ENCODE measurements at regions not wholly inside any gene's neighbourhood (a gene's known extent, or its start where the extent isn't known, plus 50 kb on each side); places are given as distances from the start of the nearest gene placed in this dataset.
A peak's percentile ranks its signal among the peaks of the same experiment; 100 is the strongest.

DNA sequence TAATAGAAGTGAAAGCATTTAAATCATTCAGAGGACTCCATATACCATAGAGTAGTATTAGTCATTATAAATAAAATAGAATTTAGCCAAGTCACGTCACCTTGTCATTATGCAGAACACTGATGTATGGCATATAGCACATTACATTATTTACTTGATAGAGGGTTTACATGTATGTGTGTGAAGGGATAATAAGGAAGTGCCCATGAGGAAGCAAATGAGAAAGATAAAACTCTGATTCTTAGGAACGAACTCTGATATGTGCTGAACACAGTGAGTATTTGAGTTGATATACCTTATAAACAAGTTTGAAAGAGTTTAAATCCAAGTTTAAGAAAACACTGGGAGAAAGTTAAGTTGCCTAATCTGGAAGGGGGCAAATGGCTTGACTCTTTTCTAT, 160.5 kb upstream of the NDST3 start:
- ChIA-PET POLR2A (no interaction called here), CTCF (no interaction called here)
- no TSS peak for BruUV-seq (replicated peaks)
- Mint-ChIP-seq H3K27me3 (ENCODE audit: insufficient read depth, unreplicated experiment) (no peaks in the 10 kb centered on the region), H3K27ac (ENCODE audit: low read depth, unreplicated experiment) (no peak overlapping the region), H3K4me3 (ENCODE audit: unreplicated experiment) (no peak overlapping the region), H3K9me3 (ENCODE audit: unreplicated experiment) (no peaks in the 10 kb centered on the region), H3K4me1 (ENCODE audit: insufficient read depth, unreplicated experiment) (no peaks in the 10 kb centered on the region), H3K36me3 (ENCODE audit: insufficient read depth, unreplicated experiment) (no peaks in the 10 kb centered on the region)
- TF ChIP-seq, protein P1, sequence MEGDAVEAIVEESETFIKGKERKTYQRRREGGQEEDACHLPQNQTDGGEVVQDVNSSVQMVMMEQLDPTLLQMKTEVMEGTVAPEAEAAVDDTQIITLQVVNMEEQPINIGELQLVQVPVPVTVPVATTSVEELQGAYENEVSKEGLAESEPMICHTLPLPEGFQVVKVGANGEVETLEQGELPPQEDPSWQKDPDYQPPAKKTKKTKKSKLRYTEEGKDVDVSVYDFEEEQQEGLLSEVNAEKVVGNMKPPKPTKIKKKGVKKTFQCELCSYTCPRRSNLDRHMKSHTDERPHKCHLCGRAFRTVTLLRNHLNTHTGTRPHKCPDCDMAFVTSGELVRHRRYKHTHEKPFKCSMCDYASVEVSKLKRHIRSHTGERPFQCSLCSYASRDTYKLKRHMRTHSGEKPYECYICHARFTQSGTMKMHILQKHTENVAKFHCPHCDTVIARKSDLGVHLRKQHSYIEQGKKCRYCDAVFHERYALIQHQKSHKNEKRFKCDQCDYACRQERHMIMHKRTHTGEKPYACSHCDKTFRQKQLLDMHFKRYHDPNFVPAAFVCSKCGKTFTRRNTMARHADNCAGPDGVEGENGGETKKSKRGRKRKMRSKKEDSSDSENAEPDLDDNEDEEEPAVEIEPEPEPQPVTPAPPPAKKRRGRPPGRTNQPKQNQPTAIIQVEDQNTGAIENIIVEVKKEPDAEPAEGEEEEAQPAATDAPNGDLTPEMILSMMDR (IDR thresholded peaks at IDR 0.05; ENCODE audit: unreplicated experiment) = no peak
- intact Hi-C loops (cut with micrococcal nuclease) = no loop called here
- no peak for DNase-seq (ENCODE audit: unreplicated experiment)

DNA sequence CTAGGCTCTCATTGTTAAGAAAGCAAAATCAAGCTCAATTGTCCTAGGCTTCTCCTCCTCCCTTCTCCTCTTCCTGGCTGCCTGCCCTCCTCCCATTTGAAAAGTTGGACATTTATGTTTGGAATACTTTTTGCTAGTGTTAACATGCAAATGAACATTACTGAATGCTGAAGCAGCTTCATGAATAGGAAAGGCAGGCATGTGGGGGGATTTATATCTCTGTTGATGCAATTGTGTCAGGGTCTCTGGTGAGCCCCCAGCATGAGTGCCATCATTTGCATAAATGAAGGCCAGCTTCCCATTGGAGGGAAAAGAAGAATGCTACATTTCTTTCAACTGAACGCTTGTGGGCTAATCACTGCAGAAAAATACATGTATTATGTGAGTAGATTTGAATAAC, 160.1 kb upstream of the NDST3 start:
- intact Hi-C loops (cut with micrococcal nuclease) = no loop called here
- Mint-ChIP-seq H3K4me1 (ENCODE audit: insufficient read depth, unreplicated experiment) (no peaks in the 10 kb centered on the region), H3K27ac (ENCODE audit: low read depth, unreplicated experiment) (no peak overlapping the region), H3K4me3 (ENCODE audit: unreplicated experiment) (no peak overlapping the region), H3K9me3 (ENCODE audit: unreplicated experiment) (no peaks in the 10 kb centered on the region), H3K36me3 (ENCODE audit: insufficient read depth, unreplicated experiment) (no peaks in the 10 kb centered on the region), H3K27me3 (ENCODE audit: insufficient read depth, unreplicated experiment) (no peaks in the 10 kb centered on the region)
- no peak for DNase-seq (ENCODE audit: unreplicated experiment)
- ChIA-PET POLR2A (no interaction called here), CTCF (no interaction called here)
- no TSS peak for BruUV-seq (replicated peaks)
- TF ChIP-seq, protein P1 (IDR thresholded peaks at IDR 0.05; ENCODE audit: unreplicated experiment) = no peak

DNA sequence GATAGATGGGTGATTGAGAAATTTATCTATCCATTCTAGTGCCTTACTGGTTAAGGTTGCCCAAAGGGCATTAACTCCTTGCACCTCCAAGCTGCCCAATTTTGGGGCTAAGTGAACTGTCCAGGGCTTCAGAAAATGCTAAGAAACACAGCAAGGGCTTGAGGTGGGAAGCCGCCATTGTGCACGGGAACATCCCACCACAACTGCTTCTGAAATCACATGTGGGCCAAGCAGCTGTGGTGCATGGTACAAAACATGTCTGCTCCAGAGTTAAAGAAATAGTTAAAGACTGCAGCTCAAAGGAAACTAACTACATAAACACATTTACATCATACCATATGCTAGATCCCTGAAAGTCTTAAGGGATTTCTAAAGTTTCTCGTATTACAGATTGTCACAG, 144.3 kb upstream of the NDST3 start:
- no peaks in the 10 kb centered on the region for H3K4me1 Mint-ChIP-seq (ENCODE audit: insufficient read depth, unreplicated experiment)
- POLR2A ChIA-PET = no interaction called here

DNA sequence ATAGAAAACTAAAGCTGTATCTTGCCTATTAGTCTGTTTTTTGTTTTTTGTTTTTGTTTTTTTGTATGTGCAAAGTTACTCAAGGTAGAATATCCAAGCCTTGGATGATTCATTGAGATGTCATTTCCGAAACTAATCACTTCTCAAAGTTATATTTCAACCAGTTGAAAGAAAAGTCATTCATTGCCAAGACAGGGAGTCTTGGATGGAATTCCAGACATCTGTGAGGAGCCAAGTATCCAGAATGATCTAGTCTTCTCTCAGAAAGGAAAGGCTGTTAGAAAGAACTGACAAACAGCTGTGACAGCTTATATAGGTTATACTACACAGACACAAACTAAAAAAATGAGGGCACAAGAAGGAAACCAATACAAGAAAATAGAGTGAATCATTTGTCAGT, 141.1 kb upstream of the NDST3 start:
- ChIA-PET POLR2A (interaction anchor here (0.7 kb wide), 1 partner anchor 431 kb away, joined by 4 read pairs; no protein-coding TSS in a partner anchor), CTCF (interaction anchor here (0.6 kb wide), 1 partner anchor 15 kb away, joined by 3 read pairs; no protein-coding TSS in a partner anchor)
- Mint-ChIP-seq H3K27ac (ENCODE audit: low read depth, unreplicated experiment) (no peak overlapping the region), H3K4me1 (ENCODE audit: insufficient read depth, unreplicated experiment) (no peaks in the 10 kb centered on the region), H3K36me3 (ENCODE audit: insufficient read depth, unreplicated experiment) (no peaks in the 10 kb centered on the region), H3K4me3 (ENCODE audit: unreplicated experiment) (no peak overlapping the region), H3K27me3 (ENCODE audit: insufficient read depth, unreplicated experiment) (no peaks in the 10 kb centered on the region), H3K9me3 (ENCODE audit: unreplicated experiment) (peaks cover 10% of the 10 kb centered on the region)
- TF ChIP-seq, protein P1 (IDR thresholded peaks at IDR 0.05; ENCODE audit: unreplicated experiment) = no peak
- BruUV-seq (replicated peaks) = no TSS peak
- peak; percentile 51 for DNase-seq (ENCODE audit: unreplicated experiment)
- intact Hi-C loops (cut with micrococcal nuclease) = no loop called here

More for the DNA sequence above, 144.3 kb upstream of the NDST3 start:
- intact Hi-C loops (cut with micrococcal nuclease) = no loop called here
- DNase-seq (ENCODE audit: unreplicated experiment) = no peak
- H3K9me3 Mint-ChIP-seq (ENCODE audit: unreplicated experiment) = no peaks in the 10 kb centered on the region
- no peaks in the 10 kb centered on the region for H3K27me3 Mint-ChIP-seq (ENCODE audit: insufficient read depth, unreplicated experiment)
- TF ChIP-seq, protein P1 (IDR thresholded peaks at IDR 0.05; ENCODE audit: unreplicated experiment) = no peak
- no TSS peak for BruUV-seq (replicated peaks)
- no peak overlapping the region for H3K4me3 Mint-ChIP-seq (ENCODE audit: unreplicated experiment)
- no peak overlapping the region for H3K27ac Mint-ChIP-seq (ENCODE audit: low read depth, unreplicated experiment)
- no peaks in the 10 kb centered on the region for H3K36me3 Mint-ChIP-seq (ENCODE audit: insufficient read depth, unreplicated experiment)
- CTCF ChIA-PET = no interaction called here

Measured in MCF 10A (cell line).